HG02981 (cell line): ENCODE measurements at regions not wholly inside any gene's neighbourhood (a gene's known extent, or its start where the extent isn't known, plus 50 kb on each side); places are given as distances from the start of the nearest gene placed in this dataset.

Experiments
- ATAC-seq: cut with Tn5 transposase; IDR thresholded peaks from one replicate; pipeline ENCODE4 v1.9.1; 2021; ENCODE audit warnings: mild to moderate bottlenecking, moderate library complexity; ENCODE audit not compliant: unreplicated experiment

DNA sequence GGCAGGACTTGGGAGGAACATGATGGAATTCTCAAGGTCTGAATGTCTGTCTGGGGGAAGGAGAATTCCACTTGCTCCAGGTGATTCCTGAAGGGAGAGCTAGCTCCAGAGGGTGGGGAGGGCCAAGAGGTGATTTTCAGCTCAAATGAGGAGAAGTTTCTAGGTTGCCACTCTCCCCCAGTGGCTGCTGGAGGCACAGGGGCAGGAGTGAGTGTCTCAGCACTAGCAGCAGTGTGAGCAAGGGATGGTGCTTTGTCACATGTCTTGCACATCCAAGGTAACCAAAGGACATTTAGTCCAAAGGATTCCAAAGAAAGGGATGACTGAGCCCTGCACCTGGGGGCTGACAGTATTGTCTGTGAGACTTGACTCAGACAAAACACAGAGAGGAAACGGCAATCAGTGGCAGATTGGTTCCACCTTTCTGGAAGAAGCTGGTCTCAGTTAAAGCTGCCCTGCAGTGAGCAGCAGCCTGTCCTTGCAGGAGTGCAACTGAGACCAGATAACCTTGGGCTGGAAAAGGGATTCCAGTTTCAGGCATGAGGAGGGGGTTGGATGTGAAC, 51.2 kb upstream of the PCBD1 start:
- no peak for ATAC-seq

DNA sequence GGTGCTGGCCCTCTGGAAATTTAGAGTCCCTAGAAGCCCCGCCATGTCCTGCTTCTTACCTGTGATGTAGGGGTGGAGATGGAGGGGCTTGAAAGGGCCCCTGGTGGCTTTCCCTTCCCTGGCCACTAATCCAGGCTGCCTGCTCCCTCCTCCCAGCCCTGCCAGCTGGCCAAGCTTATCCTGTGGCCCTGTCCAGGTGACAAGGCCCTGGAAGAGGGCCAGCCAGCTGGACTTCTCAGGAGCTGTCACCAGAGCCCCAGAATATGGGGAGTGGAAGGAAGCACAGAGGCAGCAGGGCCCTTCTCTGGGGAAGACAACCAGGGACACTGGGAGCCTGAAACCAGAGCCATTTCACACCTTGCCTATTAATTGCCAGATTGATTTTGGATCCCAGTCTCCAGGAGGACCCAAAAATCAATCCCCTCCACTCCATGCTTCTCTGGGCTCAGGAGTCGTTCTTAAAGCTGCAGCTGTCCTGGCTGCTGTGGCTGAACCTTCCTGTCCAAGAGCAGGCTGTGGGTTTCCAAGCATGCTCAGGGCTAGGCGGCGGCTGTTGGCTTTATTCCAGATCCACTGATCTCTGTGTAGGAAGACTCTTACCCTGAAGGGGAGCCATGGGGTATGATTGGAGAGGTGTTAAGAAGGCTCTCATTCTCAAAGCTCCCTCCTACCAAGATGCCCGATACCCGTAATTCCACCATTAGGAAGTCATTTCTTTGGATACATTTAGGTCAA, 52.6 kb upstream of the PCBD1 start:
- ATAC-seq = no peak

DNA sequence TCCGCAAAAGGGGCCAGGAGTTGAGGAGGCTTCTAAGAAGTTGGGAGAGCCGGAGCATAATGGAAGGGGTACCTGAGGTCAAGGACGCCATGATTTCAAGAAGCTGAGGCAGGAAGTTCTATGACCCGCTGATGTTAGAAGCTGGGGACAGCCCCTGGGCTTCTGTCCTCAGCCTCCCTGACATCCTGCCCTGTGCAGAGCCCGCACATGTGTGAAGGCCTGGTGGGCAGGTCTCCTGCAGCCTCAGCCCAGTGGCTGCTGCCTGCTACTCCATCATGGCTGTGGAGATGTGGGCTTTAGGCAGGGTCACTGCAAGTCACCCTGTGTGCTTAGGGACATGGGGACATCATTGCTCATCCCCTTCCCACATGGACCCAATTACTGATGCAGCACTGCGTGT, 53.8 kb upstream of the PCBD1 start:
- no peak for ATAC-seq

DNA sequence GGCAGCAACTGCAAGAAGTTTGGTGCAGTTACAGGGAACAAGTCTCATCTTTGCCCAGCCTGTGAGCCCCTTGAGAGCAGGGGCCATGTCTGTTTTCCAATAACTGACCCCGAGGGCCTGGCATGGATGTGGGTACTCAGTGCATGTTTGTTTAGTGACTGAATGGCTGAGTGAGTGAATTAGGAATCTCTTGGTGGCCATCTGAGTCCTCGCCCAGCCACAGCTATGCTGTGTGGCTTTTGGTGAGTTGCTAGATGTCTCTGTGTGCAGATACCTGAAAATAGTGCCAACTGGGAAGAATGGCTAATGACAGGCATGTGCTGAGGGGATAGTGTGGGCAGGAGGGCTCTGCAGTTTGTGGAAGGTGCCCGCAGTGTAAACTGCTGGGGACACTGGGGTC, 54.4 kb upstream of the PCBD1 start:
- no peak for ATAC-seq

DNA sequence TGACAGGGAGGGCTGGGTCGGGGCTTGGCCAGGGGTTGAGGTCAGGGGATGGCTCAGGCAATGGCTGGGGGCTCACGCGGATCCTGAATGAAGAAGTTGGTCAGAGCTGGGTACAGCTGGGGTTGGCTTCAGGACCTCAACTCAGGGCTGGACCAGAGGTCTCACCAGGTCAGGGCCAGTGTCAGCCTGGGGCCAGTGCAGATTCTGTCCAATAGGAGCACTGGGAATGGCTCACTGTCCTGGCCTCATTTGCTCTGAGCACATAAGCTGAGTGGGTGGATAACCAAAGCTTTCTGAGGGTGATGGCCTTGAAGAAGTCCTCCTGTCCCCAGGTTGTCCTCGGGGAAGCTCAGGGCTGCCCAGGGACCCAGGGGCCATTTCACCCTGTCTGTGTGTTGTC, 54.9 kb upstream of the PCBD1 start:
- ATAC-seq = no peak

DNA sequence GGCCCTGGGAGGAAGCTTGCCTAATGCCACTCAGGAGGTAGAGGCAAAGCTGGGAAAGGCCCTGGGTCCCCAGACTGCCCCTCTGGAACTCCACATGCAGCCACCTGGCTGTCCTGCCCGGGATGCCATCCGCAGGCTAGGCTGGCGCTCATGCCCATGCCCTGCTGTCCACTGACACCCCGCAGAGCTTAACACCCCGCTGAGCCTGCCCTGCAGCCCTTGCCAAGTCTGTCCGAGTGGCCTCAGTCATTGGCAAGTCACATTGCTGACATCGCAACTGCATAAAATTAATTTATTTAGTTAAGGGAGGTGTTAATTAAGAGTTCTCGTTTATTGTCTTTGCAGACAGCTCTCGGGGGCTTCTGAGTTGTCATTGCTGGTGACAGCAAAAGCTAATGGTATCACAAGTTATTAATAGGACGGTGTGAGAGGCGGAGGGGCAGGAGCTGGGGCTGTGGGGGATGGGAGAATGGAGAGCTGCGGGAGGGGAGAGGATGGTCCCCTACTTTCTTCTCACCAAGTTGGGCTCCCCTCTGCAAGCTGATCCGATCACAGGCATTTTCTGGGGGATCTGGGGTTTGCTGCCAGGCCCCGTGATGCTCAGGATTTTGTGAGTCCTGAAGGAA, 55.6 kb upstream of the PCBD1 start:
- no peak for ATAC-seq

DNA sequence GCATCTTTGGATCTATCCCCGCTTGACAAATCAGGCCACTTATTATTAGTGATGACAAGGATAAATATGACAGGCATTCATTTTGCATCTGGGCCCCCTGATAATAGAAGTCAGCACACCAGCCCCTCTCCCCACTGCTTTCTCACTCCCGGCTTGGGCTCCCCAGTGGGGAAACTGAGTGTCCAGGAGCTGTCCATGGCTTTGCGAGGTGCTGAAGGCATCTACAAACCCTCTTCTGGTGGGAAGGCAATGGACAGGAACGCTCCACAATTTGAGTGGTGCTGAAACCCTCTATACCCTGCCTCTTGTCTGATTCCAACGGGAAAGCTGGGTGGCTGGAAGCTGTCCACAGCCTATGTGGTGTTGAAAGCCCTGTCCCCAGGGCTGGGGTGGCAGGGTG, 61.7 kb upstream of the PCBD1 start:
- no peak for ATAC-seq

DNA sequence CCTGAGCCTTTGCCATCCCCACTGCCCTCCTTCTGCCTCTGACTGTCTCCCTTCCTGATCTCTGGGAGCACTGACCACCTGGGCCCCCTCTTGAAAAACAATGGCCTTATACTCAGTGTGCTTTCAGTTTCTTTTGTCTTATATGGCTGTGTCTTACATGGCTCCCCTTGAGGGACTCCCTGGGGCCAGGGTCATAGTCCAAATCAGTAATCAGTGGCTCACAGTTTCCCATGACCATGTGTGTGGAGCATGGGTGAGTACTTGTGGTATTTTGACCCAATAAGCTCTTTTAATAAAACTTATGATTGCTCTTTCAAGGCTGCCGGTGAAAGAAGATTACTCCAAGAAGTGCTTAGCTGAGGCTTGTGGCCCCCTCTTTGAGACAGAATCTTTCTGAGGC, 62.4 kb upstream of the PCBD1 start:
- no peak for ATAC-seq

DNA sequence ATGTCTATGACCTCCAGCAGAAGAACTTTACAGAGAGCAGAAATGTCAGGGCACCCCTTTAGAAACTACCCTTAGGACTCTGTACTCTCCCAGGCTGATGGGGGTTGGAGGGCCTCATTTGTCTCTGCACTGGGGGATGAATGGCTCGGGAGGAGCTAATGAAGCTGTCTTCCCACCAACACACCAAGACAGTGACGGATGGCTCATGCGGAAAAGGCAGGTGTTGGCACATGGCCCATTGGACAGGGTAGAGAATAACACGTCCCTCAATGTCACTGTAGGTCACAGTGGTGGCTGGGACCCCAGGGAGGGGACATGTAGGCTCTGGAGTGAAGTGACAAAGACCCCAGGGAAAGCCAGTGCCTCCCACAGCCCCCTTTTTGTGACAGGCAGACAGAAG, 64.0 kb upstream of the PCBD1 start:
- ATAC-seq = no peak

DNA sequence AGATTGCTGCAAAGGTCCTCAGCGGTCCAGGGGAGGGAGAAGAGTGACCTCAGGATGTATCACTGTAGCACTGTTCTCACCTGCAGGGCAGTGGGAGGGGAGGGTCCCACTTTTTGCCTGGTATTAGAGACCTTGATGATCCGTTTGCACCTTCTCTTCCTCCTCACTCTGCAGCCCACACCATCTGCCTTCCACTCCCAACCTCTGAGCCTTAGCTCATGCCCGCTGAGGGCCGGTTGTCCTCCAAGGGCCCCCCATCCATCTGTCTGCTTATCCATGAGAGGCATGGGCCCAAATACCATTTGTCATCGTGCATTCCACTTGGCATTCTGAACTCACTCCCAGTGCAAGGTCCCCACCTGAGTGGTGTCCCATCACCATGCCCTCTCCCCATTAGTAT, 64.6 kb upstream of the PCBD1 start:
- ATAC-seq = no peak

DNA sequence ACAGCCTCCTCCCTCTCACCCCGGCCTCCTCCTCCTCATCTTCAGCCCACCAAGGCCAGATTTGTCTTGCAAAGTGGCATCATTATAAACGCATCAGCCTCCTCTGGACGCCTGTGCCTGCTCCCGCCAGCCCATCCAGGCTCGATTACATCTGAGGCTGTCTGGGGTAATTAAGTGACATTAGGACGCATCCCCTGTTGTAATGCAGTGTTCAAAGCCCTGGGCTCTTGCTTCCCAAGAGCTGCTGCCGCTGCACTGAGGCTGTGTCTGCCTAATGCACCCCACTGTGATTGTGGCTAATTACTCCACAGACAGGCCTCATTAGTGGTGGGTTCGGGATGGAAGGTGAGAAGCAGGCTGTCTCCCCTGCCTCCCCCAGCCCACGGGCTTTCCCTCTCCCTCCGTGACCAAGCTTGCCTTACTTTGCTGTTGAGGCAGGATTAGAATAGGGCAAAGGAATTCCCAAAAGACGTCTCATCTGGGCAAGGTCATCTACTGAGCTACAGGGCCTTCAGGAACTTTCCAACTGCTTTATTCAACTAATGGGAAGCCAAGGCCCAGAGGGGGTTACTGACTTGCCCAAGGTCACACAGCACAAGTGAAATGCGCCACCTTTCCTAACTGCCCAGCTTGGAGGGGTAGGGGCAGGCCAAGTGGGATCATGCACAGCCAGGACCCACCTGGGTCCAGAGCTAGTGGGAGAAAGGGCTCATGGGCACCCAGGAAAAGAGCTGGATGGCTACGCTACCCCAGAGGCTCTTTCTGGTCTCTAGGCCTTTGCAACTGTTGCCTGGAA, 66.2 kb upstream of the PCBD1 start:
- ATAC-seq = no peak

DNA sequence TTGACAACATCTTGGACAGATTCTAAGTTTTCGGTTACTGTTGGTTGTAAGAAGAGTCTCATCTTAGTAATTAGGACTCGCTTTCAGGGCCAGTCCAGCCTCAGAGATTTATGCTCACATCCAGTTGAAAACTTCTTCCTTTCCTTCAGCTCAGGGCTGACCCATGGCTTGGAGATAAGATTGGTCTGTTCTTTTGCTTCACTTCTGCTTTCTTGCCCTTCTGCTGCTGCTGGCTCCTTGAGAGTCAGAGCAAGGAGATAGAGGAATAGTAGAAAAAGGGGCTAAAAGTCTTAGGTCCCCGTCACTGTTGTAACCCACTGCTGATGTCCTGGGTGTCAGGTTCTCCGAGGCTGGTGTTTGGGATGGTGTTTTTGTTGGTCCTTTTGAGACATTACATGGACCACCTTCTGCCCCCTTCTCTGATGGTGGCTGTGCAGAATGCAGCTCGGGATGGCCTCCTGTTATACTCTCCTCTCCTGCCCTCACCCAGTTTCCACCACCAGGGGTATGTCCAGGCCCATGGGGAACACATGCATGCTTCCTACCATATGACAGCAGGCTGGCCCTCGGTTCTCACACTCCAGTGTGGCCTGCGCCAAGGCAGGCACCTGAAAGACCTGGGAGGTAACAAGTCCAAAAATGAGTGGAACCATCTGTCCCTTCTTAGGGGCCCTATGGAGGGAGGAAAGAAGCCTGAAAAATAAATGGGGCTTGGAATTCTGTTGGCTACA, 67.8 kb upstream of the PCBD1 start:
- no peak for ATAC-seq

DNA sequence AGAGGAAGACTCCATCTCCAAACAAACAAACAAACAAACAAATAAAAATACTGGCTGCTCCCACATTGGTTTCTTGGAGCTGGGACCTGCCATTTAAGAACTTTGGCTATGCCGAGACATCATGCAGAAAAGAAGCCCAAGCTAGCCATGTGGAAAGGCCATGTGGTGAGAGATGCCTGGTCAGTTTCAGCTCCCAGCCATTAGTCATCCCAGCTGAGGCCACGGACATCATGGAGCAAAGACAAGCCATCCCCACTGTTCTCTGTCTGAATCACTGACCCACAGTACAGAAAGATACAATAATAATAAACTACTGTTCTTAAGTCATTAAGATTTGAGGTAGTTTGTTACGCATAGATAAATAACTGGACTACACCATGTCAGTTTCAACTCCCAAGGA, 70.0 kb upstream of the PCBD1 start:
- no peak for ATAC-seq

DNA sequence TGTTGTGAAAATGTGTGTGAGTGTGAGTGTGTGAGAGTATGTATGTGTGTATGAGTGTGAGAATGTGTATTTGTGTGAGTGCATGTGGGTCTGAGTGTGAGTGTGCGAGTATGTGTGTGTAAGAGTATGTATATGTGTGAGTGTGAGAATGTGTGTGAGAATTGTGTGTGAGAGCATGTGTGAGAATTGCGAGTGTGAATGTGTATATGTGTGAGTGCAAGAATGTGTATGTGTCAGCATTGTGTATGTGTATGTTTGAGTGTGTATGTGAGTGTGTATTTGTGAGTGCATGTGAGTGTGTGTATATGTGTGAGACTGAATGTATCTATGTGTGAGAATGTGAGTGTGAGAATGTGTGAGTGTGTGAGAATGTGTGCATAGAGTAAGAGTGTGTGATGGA, 72.0 kb upstream of the PCBD1 start:
- ATAC-seq = no peak

DNA sequence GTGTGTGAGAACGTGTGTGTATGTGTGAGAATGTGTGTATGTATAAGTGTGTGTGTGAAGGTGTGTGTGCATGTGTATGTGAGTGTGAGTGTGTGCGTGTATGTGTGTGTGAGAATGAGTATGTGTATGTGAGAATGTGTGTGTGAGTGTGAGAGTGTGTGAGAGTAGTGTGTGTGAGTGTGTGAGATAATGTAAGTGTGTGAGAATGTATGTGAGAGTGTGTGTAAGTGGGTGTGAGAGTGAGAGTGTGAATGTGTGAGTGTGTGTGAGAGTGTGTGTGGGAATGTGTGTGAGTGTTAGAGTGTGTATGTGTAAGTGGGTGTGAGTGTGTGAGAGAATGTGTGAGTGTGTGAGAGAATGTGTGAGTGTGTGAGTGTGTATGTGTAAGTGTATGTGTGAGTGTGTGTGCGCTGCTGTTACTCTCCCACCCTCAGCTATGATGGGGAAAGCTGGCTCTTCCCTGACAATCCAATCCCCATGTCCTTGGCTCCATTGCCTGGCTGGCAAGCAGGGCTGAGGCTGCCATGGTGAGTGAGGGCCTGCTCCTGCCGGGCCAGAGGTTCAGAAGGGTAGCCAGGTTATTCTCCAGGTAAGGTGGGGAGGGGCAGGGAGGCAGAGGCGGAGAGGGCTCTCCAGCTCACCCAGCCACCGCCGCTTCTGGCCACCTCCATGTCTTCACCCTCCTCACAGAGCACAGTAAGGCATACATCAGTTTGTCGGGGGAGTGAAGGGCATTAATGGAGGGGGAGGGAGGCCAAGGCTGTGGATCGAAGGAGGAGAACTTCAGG, 72.6 kb upstream of the PCBD1 start:
- ATAC-seq = no peak

DNA sequence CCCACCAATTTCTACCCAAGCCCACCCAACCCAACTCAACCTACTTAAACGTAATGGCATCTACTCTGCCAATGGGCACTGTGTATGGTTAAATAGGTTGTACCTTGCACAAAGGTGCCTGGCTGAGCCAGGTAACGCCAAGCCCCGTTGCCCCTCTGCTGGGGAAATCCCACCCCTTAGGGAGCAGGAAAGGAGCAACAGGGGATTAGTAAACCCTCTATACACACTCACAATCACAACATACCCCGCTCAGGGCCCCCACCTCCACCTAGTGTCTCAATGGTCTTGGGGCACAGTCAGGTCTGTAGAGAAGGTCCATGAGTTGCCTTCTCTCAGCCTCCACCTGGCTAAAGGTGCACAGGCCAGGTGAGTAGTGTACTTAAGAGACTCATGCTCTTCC, 74.3 kb upstream of the PCBD1 start:
- ATAC-seq = no peak

DNA sequence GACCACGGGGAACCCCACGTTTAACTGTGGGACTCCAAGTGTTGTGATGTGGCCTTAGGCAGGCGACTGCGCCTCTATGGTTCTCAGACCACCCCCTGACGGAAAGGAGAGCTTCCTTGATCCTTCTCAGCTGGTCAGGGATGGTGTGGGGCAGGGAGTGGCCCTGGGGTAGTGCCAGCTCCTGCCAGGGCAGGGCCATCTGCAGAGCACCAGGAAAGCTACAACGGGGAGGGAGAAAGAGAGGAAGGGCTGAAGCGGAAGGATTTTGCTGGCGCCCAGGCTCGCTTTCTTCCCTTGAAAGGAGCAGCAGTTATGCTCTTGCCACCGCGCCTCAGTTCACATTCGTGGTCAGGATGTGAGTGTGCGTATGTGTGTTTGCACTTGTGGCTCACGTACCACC, 74.9 kb upstream of the PCBD1 start:
- ATAC-seq = no peak

DNA sequence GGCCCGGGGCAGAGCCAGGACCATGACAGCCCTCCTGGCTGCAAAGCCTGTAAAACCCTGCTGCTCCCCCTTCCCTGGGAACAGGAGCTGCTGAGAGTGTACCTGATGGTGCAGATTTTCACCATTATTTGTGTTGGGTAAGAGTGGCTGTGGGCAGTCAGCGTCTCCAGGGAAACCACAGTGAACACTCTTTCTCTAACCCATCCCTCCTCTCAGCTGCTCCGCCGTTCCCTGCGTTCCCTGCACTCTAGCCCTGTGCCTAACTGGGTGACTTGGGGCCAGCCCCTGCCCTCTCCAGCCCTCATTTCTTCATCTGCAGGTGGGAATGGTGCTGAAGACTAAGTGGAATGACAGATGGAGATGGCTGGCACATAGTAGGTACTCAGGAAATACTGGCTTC, 75.9 kb upstream of the PCBD1 start:
- no peak for ATAC-seq

DNA sequence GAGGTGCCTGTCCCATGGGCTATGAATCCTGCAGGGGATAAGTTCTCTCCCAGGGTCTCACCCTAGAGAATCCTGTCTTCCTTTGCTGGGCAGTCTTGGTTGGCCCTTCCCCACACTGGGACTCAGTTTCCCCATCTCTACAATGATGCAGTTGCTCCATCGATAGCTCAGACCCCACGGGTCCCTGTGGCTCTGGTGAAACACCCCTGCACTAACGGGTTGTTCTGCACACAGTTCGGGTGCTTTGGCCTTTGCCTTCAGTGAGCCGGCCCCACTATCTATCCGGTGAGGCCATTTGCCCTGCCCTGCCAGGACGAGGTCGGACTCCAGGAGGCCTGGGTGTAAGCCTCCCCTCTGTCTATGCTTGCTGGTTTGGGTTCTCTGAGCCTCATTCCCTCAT, 76.5 kb upstream of the PCBD1 start:
- ATAC-seq = no peak

DNA sequence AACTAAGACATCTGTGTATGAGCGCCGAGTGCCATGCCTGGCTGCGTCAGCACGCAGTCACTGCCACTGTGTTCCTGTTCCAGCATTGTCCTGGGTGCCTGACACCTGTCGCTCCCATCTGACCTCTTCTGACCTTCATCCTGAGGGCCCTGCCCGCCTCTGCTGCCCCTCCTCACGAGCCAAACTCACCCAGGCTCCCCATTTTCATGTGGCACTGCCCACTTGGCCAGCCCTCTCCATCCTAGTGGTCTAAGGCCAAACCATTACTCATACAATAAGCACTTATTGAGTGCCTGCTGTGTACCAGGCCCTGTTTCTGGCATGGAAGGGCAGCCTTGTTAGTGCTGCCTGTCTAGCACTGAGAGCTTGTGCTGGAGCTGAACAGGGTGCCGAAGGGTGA, 77.2 kb upstream of the PCBD1 start:
- ATAC-seq = no peak
